ENCODE measurements at regions not wholly inside any gene's neighbourhood (a gene's known extent, or its start where the extent isn't known, plus 50 kb on each side); places are given as distances from the start of the nearest gene placed in this dataset.

DNA sequence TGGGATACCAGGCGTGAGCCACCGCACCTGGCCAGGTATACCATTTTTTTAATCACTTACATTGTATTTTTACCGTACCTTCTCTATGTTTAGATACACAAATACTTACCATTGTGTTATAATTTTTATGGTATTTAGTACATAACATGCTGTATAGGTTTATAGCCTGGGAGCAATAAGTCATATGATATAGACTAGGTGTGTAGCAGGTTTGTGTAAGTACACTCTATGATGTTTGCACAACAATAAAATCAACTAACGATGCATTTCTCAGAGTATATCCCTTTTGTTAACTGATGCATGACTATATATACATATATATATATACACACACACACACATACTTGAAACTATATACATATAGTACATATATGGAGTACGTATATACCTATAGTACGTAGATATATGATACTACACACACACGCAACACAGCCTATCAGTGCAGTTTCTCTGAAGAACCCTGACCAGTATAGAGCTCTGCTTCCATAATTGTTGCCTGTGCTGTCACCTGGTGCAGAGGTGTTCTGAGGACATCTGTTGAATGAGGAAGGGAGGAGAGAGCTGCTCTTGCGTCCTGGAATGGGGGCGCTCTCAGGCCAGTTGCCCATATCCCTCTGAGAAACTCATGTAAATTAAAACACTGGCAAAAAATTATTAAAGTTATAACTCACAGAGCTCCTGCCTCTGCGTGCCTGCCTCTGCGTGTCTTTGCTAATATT lies 315.3 kb downstream of the FGFR2 start:
- WGBS (ENCODE audit: low lambda C conversion rate, missing lambda C conversion rate) = 95% methylated on average over 11 of the region's 11 CpGs
- Histone ChIP-seq H3K27me3 (no peaks in the 10 kb centered on the region), H3K79me2 (no peaks in the 10 kb centered on the region), H2AFZ (no peak overlapping the region), H3K4me2 (no peak overlapping the region), H3K4me1 (ENCODE audit: insufficient read depth) (peaks cover 17% of the 10 kb centered on the region), H3K4me3 (no peak overlapping the region), H3K27ac (no peak overlapping the region), H3K9me2 (replicated peaks; ENCODE audit: insufficient read depth) (no peaks in the 10 kb centered on the region), H3K9me3 (ENCODE audit: low read depth) (no peaks in the 10 kb centered on the region), H3K36me3 (replicated peaks; ENCODE audit: insufficient read depth, low read depth) (no peaks in the 10 kb centered on the region), H4K20me1 (ENCODE audit: insufficient read depth, poor library complexity, severe bottlenecking) (no peaks in the 10 kb centered on the region)
- no peak for TF ChIP-seq EZH2 (IDR thresholded peaks at IDR 0.05; ENCODE audit: borderline replicate concordance)
- no peak for TF ChIP-seq EZH2phosphoT487 (IDR thresholded peaks at IDR 0.05; ENCODE audit: low read depth, severe bottlenecking, unreplicated experiment)
- TF ChIP-seq, protein P1, sequence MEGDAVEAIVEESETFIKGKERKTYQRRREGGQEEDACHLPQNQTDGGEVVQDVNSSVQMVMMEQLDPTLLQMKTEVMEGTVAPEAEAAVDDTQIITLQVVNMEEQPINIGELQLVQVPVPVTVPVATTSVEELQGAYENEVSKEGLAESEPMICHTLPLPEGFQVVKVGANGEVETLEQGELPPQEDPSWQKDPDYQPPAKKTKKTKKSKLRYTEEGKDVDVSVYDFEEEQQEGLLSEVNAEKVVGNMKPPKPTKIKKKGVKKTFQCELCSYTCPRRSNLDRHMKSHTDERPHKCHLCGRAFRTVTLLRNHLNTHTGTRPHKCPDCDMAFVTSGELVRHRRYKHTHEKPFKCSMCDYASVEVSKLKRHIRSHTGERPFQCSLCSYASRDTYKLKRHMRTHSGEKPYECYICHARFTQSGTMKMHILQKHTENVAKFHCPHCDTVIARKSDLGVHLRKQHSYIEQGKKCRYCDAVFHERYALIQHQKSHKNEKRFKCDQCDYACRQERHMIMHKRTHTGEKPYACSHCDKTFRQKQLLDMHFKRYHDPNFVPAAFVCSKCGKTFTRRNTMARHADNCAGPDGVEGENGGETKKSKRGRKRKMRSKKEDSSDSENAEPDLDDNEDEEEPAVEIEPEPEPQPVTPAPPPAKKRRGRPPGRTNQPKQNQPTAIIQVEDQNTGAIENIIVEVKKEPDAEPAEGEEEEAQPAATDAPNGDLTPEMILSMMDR (IDR thresholded peaks at IDR 0.05; ENCODE audit: poor library complexity) = no peak
- no peak for DNase-seq (ENCODE audit: low spot score)

GRCh38 chr10:121284936-121285335 lies 313.3 kb downstream of the FGFR2 start:
- no peak for DNase-seq (ENCODE audit: low spot score)
- 44% methylated on average over 4 of the region's 4 CpGs for WGBS (ENCODE audit: low lambda C conversion rate, missing lambda C conversion rate)
- Histone ChIP-seq H3K27ac (peak overlapping the region; percentile 14), H3K9me3 (ENCODE audit: low read depth) (no peaks in the 10 kb centered on the region), H3K9me2 (replicated peaks; ENCODE audit: insufficient read depth) (no peaks in the 10 kb centered on the region), H3K4me1 (ENCODE audit: insufficient read depth) (peaks cover 21% of the 10 kb centered on the region), H3K27me3 (no peaks in the 10 kb centered on the region), H3K79me2 (no peaks in the 10 kb centered on the region), H3K4me2 (no peak overlapping the region), H4K20me1 (ENCODE audit: insufficient read depth, poor library complexity, severe bottlenecking) (no peaks in the 10 kb centered on the region), H3K4me3 (no peak overlapping the region), H3K36me3 (replicated peaks; ENCODE audit: insufficient read depth, low read depth) (no peaks in the 10 kb centered on the region), H2AFZ (no peak overlapping the region)
- TF ChIP-seq, protein P1 (IDR thresholded peaks at IDR 0.05; ENCODE audit: poor library complexity) = no peak
- TF ChIP-seq EZH2phosphoT487 (IDR thresholded peaks at IDR 0.05; ENCODE audit: low read depth, severe bottlenecking, unreplicated experiment) (no peak), EZH2 (IDR thresholded peaks at IDR 0.05; ENCODE audit: borderline replicate concordance) (no peak)

DNA sequence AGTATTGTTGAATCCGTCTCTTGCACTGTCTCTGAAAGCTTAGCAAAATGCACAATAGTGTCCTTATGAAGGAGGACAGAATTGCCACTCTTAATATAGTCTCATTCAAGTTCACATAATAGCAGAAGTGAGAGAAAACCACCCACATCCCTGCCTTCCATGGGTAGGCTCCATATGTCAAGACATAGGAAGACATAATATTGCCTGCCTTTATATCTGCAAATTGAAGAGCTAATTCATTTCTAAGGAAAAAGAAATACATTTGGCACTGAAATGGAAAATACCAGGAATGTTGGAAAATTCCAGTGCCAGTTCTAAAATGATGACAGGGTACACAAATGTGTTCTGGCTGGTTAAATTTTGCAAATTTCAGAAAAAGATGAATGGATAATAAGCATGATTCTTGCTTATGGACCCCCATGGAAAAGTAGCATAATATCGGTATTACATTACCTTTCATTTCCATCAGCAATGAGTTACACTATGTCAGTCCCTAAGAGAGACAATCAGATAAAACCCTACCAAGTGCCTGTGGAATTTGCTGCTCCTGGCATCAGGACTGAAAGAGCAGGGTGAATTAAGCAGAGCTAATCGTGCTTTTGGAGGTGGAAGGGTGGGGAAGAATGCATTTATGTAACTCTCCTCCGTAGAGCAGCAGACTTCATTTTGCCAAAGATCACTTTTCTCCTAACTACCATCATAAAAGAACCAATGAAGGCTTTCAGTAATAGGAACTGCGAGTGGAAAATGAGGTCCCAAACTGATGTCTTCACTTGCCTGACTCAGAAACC lies 312.6 kb downstream of the FGFR2 start:
- no peak overlapping the region for H3K4me3 ChIP-seq
- no peak for TF ChIP-seq EZH2 (IDR thresholded peaks at IDR 0.05; ENCODE audit: borderline replicate concordance)
- no peak for TF ChIP-seq EZH2phosphoT487 (IDR thresholded peaks at IDR 0.05; ENCODE audit: low read depth, severe bottlenecking, unreplicated experiment)
- TF ChIP-seq, protein P1 (IDR thresholded peaks at IDR 0.05; ENCODE audit: poor library complexity) = no peak
- H3K27ac ChIP-seq = peak overlapping the region; percentile 14
- no peaks in the 10 kb centered on the region for H3K9me3 ChIP-seq (ENCODE audit: low read depth)
- no peak overlapping the region for H3K4me2 ChIP-seq
- DNase-seq (ENCODE audit: low spot score) = no peak
- H4K20me1 ChIP-seq (ENCODE audit: insufficient read depth, poor library complexity, severe bottlenecking) = no peaks in the 10 kb centered on the region
- H3K36me3 ChIP-seq (replicated peaks; ENCODE audit: insufficient read depth, low read depth) = no peaks in the 10 kb centered on the region
- no peaks in the 10 kb centered on the region for H3K27me3 ChIP-seq
- 63% methylated on average over 5 of the region's 5 CpGs for WGBS (ENCODE audit: low lambda C conversion rate, missing lambda C conversion rate)
- H2AFZ ChIP-seq = no peak overlapping the region
- H3K4me1 ChIP-seq (ENCODE audit: insufficient read depth) = peaks cover 21% of the 10 kb centered on the region
- no peaks in the 10 kb centered on the region for H3K79me2 ChIP-seq
- H3K9me2 ChIP-seq (replicated peaks; ENCODE audit: insufficient read depth) = no peaks in the 10 kb centered on the region
